Left cardiac atrium (tissue), 4 donors: ENCODE measurements at regions not wholly inside any gene's neighbourhood (a gene's known extent, or its start where the extent isn't known, plus 50 kb on each side); places are given as distances from the start of the nearest gene placed in this dataset.
A peak's percentile ranks its signal among the peaks of the same experiment; 100 is the strongest.
"Not testable (repeated sequence)": the region's sequence is repeated elsewhere in the genome, so short reads cannot be mapped to it uniquely, and the experiment has no call there.

Experiments used
- ATAC-seq, 2 donors: fragments of 200-7000 bp; cut with Tn5 transposase; one replicate each; pipeline ENCODE4 v1.9.1; 2020; ENCODE audit warnings: mild to moderate bottlenecking in 2 of 2, moderate library complexity in 2 of 2
- DNase-seq: peaks from one replicate; pipeline ENCODE4 v3.0.0-alpha.2; 2020
- intact Hi-C, 2 donors: fragments of 100-400 bp; cut with DNase I; formaldehyde crosslinking; loops; one replicate each; pipeline versions ENCODE4 v1.14.1 to v1.15.1; 2022 to 2023
- donor health status: DM: no; HTN: yes; CAD: no.
- donor health status: DM: no; HTN: yes; CAD: no; lungs with severe emphysema.
- donor health status: DM: yes; HTN: yes; CAD: no.
- donor health status: Dilated cardiomyopathy.

- intact Hi-C loops, DNase-seq: not testable (repeated sequence)
- peak in 1 of 2 donors; percentile 42 for ATAC-seq
These were observed 190.7 kb upstream of the VIPR2 start for GRCh38 chr7:159335181-159335926.

GRCh38 chr7:159332854-159333479 lies 188.3 kb upstream of the VIPR2 start:
- intact Hi-C loops, DNase-seq: not testable (repeated sequence)
- peak in 1 of 2 donors; percentile 82 for ATAC-seq

- intact Hi-C loops, result no loop called here
- no peak for ATAC-seq
These were observed 186.8 kb upstream of the VIPR2 start for GRCh38 chr7:159331462-159331861.

GRCh38 chr7:159329818-159330378 lies 185.2 kb upstream of the VIPR2 start:
- intact Hi-C loops, result no loop called here
- no peak for DNase-seq
- ATAC-seq, result peak in 1 of 2 donors; percentile 55

More at GRCh38 chr7:159331462-159331861, 186.8 kb upstream of the VIPR2 start:
- DNase-seq, result no peak

GRCh38 chr7:159328096-159328495 lies 183.4 kb upstream of the VIPR2 start:
- DNase-seq (no peak), ATAC-seq (no peak)
- intact Hi-C loops, result no loop called here

- no peak for DNase-seq
- ATAC-seq, result no peak
- intact Hi-C loops, result no loop called here
These were observed 178.7 kb upstream of the VIPR2 start for GRCh38 chr7:159323359-159323758.

GRCh38 chr7:159321278-159321677 lies 176.6 kb upstream of the VIPR2 start:
- no peak for DNase-seq
- intact Hi-C loops, result no loop called here
- no peak for ATAC-seq

GRCh38 chr7:159318682-159319351 lies 174.2 kb upstream of the VIPR2 start:
- ATAC-seq, result no peak
- intact Hi-C loops, result no loop called here

GRCh38 chr7:159317294-159317693 lies 172.6 kb upstream of the VIPR2 start:
- no peak for ATAC-seq
- intact Hi-C loops, result no loop called here

More at GRCh38 chr7:159318682-159319351, 174.2 kb upstream of the VIPR2 start:
- DNase-seq, result no peak

GRCh38 chr7:159311172-159311494 lies 166.5 kb upstream of the VIPR2 start:
- no peak for DNase-seq
- intact Hi-C loops, result no loop called here
- no peak for ATAC-seq

More at GRCh38 chr7:159317294-159317693, 172.6 kb upstream of the VIPR2 start:
- DNase-seq, result no peak

- ATAC-seq, result no peak
- intact Hi-C loops, result no loop called here
These were observed 165.9 kb upstream of the VIPR2 start for GRCh38 chr7:159310457-159311171.

GRCh38 chr7:159309214-159309613 lies 164.5 kb upstream of the VIPR2 start:
- DNase-seq, intact Hi-C loops, ATAC-seq: not testable (repeated sequence)

More at GRCh38 chr7:159310457-159311171, 165.9 kb upstream of the VIPR2 start:
- no peak for DNase-seq

GRCh38 chr7:159306012-159306411 lies 161.3 kb upstream of the VIPR2 start:
- no peak for DNase-seq
- intact Hi-C loops, result no loop called here
- no peak for ATAC-seq

GRCh38 chr7:159305185-159305584 lies 160.5 kb upstream of the VIPR2 start:
- DNase-seq, intact Hi-C loops, ATAC-seq: not testable (repeated sequence)

- DNase-seq, ATAC-seq, intact Hi-C loops: not testable (repeated sequence)
These were observed 158.8 kb upstream of the VIPR2 start for GRCh38 chr7:159303510-159303909.

GRCh38 chr7:159296093-159296681 lies 151.5 kb upstream of the VIPR2 start:
- intact Hi-C loops, result no loop called here
- DNase-seq (no peak), ATAC-seq (no peak)

GRCh38 chr7:159286487-159286886 lies 141.8 kb upstream of the VIPR2 start:
- DNase-seq, intact Hi-C loops, ATAC-seq: not testable (repeated sequence)

- intact Hi-C loops, result no loop called here
- ATAC-seq (no peak), DNase-seq (no peak)
These were observed 136.9 kb upstream of the VIPR2 start for GRCh38 chr7:159281573-159281972.

- no peak for ATAC-seq
- DNase-seq, result no peak
- intact Hi-C loops, result no loop called here
These were observed 135.3 kb upstream of the VIPR2 start for GRCh38 chr7:159280008-159280407.
